Body of pancreas (tissue), 4 donors: ENCODE measurements at regions not wholly inside any gene's neighbourhood (a gene's known extent, or its start where the extent isn't known, plus 50 kb on each side); places are given as distances from the start of the nearest gene placed in this dataset.
"Not testable (repeated sequence)": the region's sequence is repeated elsewhere in the genome, so short reads cannot be mapped to it uniquely, and the experiment has no call there.

Experiments used
- ATAC-seq: fragments of 150-250 bp; one replicate; pipeline ENCODE4 v1.9.1; 2016
- DNase-seq, 4 donors: peaks; one replicate each; pipeline ENCODE4 v3.0.0-alpha.2; 2019
- H3K27ac ChIP-seq, 4 donors: fragments of 200-600 bp; sonication (generic); 1 replicate in 3 of 4; 2 replicates in 1 of 4; pipeline versions ENCODE4 v1.5.1 to v1.6.1; 2016 to 2019; ENCODE audit warnings: mild to moderate bottlenecking in 1 of 4, mixed read lengths in 1 of 4, moderate library complexity in 1 of 4
- H3K27me3 ChIP-seq, 2 donors: fragments of 200-600 bp; sonication (generic); one replicate each; pipeline ENCODE4 v1.6.0; 2016; ENCODE audit warnings: mild to moderate bottlenecking in 1 of 2
- H3K36me3 ChIP-seq, 2 donors: fragments of 200-600 bp; sonication (generic); replicated peaks in 1 of 2; 2 replicates each; pipeline ENCODE4 v1.5.1; 2016; ENCODE audit warnings: low read depth in 2 of 2; ENCODE audit not compliant: insufficient read depth in 1 of 2
- H3K4me1 ChIP-seq: fragments of 200-600 bp; sonication (generic); one replicate; pipeline ENCODE4 v1.6.0; 2016
- H3K4me3 ChIP-seq, 2 donors: fragments of 200-600 bp; sonication (generic); 1 replicate in 1 of 2; 2 replicates in 1 of 2; pipeline ENCODE4 v1.5.1; 2016 to 2019
- H3K9me3 ChIP-seq, 3 donors: fragments of 200-600 bp; sonication (generic); 1 replicate in 2 of 3; 2 replicates in 1 of 3; pipeline ENCODE4 v1.5.1; 2016
- CTCF ChIP-seq, 7 experiments: fragments of 450-650 bp in 4 of 7; fragments of 200-600 bp in 3 of 7; sonication (generic) in 3 of 7; IDR thresholded peaks; one replicate each; pipeline ENCODE4 v1.5.1; 2016 to 2019; ENCODE audit warnings: antibody characterized with exemption in 7 of 7
- POLR2A ChIP-seq, 3 donors: fragments of 450-650 bp; IDR thresholded peaks; one replicate each; pipeline ENCODE4 v1.6.1; 2016; ENCODE audit warnings: antibody characterized with exemption in 3 of 3, mild to moderate bottlenecking in 2 of 3
- WGBS, 2 donors: methylation state at CpG; one replicate each; pipeline ENCODE4 v1.1.5; 2017; 5-methylcytosine and 5-hydroxymethylcytosine counted together
- intact Hi-C: fragments of 100-400 bp; cut with DNase I; formaldehyde crosslinking; loops from one replicate; pipeline ENCODE4 v1.15.1; 2023

GRCh38 chr12:93091886-93092648 is 163.0 kb upstream of the EEA1 start:
- peaks cover 10% of the 10 kb centered on the region for H3K4me1 ChIP-seq
- no peak for ATAC-seq
- 82 to 90% methylated on average over 4 to 6 of the region's 6 CpGs for WGBS, 2 donors
- H3K36me3 ChIP-seq, result no peaks in the 10 kb centered on the region
- no peak overlapping the region for H3K27ac ChIP-seq
- H3K4me3 ChIP-seq, result no peak overlapping the region
- DNase-seq, result no peak
- no peaks in the 10 kb centered on the region for H3K27me3 ChIP-seq
- no peaks in the 10 kb centered on the region for H3K9me3 ChIP-seq
- intact Hi-C loops, result no loop called here
- TF ChIP-seq POLR2A (IDR thresholded peaks at IDR 0.05) (no peak), CTCF (IDR thresholded peaks at IDR 0.05) (no peak)

DNA sequence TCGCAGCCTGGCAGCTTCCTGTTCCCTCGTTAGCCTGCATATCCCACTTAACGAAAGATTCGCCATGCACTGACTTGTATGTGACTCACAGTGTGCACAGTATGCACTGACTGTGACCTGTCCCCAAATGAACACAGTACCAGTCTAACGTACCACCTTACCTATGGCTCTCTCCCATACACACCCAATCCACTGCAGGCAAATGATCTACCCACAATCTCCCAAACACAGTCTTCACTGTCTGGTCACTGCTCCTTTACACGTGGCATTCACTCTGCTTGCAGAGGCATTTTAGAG is 163.5 kb upstream of the EEA1 start:
- intact Hi-C loops, result no loop called here
- Histone ChIP-seq H3K36me3 (no peaks in the 10 kb centered on the region), H3K4me1 (peaks cover 4% of the 10 kb centered on the region), H3K4me3 (no peak overlapping the region), H3K9me3 (no peaks in the 10 kb centered on the region), H3K27me3 (no peaks in the 10 kb centered on the region), H3K27ac (no peak overlapping the region)
- ATAC-seq (no peak), DNase-seq (no peak)
- TF ChIP-seq CTCF (IDR thresholded peaks at IDR 0.05), result no peak
- no peak for TF ChIP-seq POLR2A (IDR thresholded peaks at IDR 0.05)
- 92 to 93% methylated on average over 6 of the region's 6 CpGs for WGBS, 2 donors

- DNase-seq (no peak), ATAC-seq (no peak)
- H3K4me3 ChIP-seq, result no peak overlapping the region
- H3K9me3 ChIP-seq, result no peaks in the 10 kb centered on the region
- intact Hi-C loops, result no loop called here
- WGBS, 2 donors, result 59 to 66% methylated on average over 3 of the region's 3 CpGs
- TF ChIP-seq CTCF (IDR thresholded peaks at IDR 0.05) (no peak), POLR2A (IDR thresholded peaks at IDR 0.05) (no peak)
- H3K27me3 ChIP-seq, result no peaks in the 10 kb centered on the region
- no peak overlapping the region for H3K27ac ChIP-seq
- H3K36me3 ChIP-seq, result no peaks in the 10 kb centered on the region
- H3K4me1 ChIP-seq, result no peaks in the 10 kb centered on the region
Measured at GRCh38 chr12:93093243-93093642, 164.1 kb upstream of the EEA1 start.

- intact Hi-C loops, H3K4me3 ChIP-seq, ATAC-seq: not testable (repeated sequence)
Measured at GRCh38 chr12:93094222-93094621, 165.1 kb upstream of the EEA1 start.

GRCh38 chr12:93094988-93095737 is 166.1 kb upstream of the EEA1 start:
- no peaks in the 10 kb centered on the region for H3K27me3 ChIP-seq
- 64 to 65% methylated on average over 7 of the region's 7 CpGs for WGBS, 2 donors
- H3K36me3 ChIP-seq, result no peaks in the 10 kb centered on the region
- H3K4me3 ChIP-seq, result no peak overlapping the region
- intact Hi-C loops, result no loop called here
- DNase-seq (no peak), ATAC-seq (no peak)
- no peak overlapping the region for H3K27ac ChIP-seq
- no peak for TF ChIP-seq POLR2A (IDR thresholded peaks at IDR 0.05)
- TF ChIP-seq CTCF (IDR thresholded peaks at IDR 0.05), result no peak
- H3K9me3 ChIP-seq, result no peaks in the 10 kb centered on the region
- no peaks in the 10 kb centered on the region for H3K4me1 ChIP-seq

More at GRCh38 chr12:93094222-93094621, 165.1 kb upstream of the EEA1 start:
- H3K27me3 ChIP-seq, H3K27ac ChIP-seq, H3K4me1 ChIP-seq, H3K9me3 ChIP-seq, DNase-seq, H3K36me3 ChIP-seq: not testable (repeated sequence)
- 86 to 95% methylated on average over 9 of the region's 9 CpGs for WGBS, 2 donors
